CD4-positive, alpha-beta T cell (primary cell): ENCODE measurements at regions not wholly inside any gene's neighbourhood (a gene's known extent, or its start where the extent isn't known, plus 50 kb on each side); places are given as distances from the start of the nearest gene placed in this dataset.

Experiments
- ATAC-seq: fragments of 200-7000 bp; cut with Tn5 transposase; one replicate; pipeline ENCODE4 v1.10.0; 2022; ENCODE audit warnings: mild to moderate bottlenecking; ENCODE audit not compliant: poor library complexity
- CTCF ChIA-PET: fragments of 350-600 bp; sonication (Branson Sonifier 250); formaldehyde crosslinking; loops from one replicate; lab custom pipeline; 2021; ENCODE audit warnings: antibody characterized with exemption, inconsistent platforms; lab: Charles Lee
- POLR2A ChIA-PET: fragments of 350-600 bp; sonication (Branson Sonifier 250); formaldehyde crosslinking; loops from one replicate; lab custom pipeline; 2021; ENCODE audit warnings: antibody characterized with exemption, inconsistent platforms; lab: Charles Lee
- DNase-seq, 14 experiments: peaks; one replicate each; pipeline ENCODE4 v3.0.0-alpha.2; 2013 to 2020; ENCODE audit warnings: mixed read lengths in 2 of 14
- H3K27ac ChIP-seq, 2 donors: one replicate each; pipeline versions ENCODE4 v1.5.1 to v1.7.0; 2013; ENCODE audit warnings: low read length in 2 of 2, low read depth in 1 of 2, mild to moderate bottlenecking in 1 of 2
- H3K27me3 ChIP-seq, 2 experiments: 1 replicate in 1 of 2; 2 replicates in 1 of 2; pipeline versions ENCODE4 v1.6.1 to v1.7.0; 2013; ENCODE audit warnings: low read length in 2 of 2, control low read depth in 1 of 2, mild to moderate bottlenecking in 1 of 2, moderate library complexity in 1 of 2; ENCODE audit not compliant: insufficient read depth in 2 of 2, control insufficient read depth in 1 of 2
- H3K36me3 ChIP-seq: one replicate; pipeline ENCODE4 v1.6.1; 2013; ENCODE audit warnings: low read length, control low read depth; ENCODE audit not compliant: insufficient read depth
- H3K4me1 ChIP-seq: one replicate; pipeline ENCODE4 v1.6.1; 2013; ENCODE audit warnings: low read length, control low read depth; ENCODE audit not compliant: insufficient read depth
- H3K4me3 ChIP-seq: one replicate; pipeline ENCODE4 v1.5.1; 2013; ENCODE audit warnings: mild to moderate bottlenecking, low read length, moderate library complexity
- H3K9me3 ChIP-seq, 2 experiments: 1 replicate in 1 of 2; 2 replicates in 1 of 2; pipeline versions ENCODE4 v1.6.1 to v1.7.0; 2013; ENCODE audit warnings: low read length in 2 of 2, mild to moderate bottlenecking in 2 of 2, control low read depth in 1 of 2, moderate library complexity in 1 of 2; ENCODE audit not compliant: control insufficient read depth in 1 of 2, insufficient read depth in 1 of 2
- H3K27ac Mint-ChIP-seq: one replicate; pipeline ENCODE4 v1.8.0; 2020; ENCODE audit warnings: mixed read lengths
- H3K27me3 Mint-ChIP-seq: one replicate; pipeline ENCODE4 v1.8.0; 2021; ENCODE audit warnings: mixed read lengths
- H3K36me3 Mint-ChIP-seq: one replicate; pipeline ENCODE4 v1.8.0; 2021; ENCODE audit warnings: low read depth, mixed read lengths
- H3K4me1 Mint-ChIP-seq: one replicate; pipeline ENCODE4 v1.8.0; 2021; ENCODE audit warnings: low read depth, mixed read lengths
- H3K4me3 Mint-ChIP-seq: one replicate; pipeline ENCODE4 v1.8.0; 2020; ENCODE audit warnings: mild to moderate bottlenecking, mixed read lengths
- H3K9me3 Mint-ChIP-seq: one replicate; pipeline ENCODE4 v1.8.0; 2020; ENCODE audit warnings: mixed read lengths
- CTCF ChIP-seq: fragments of 200-600 bp; IDR thresholded peaks from one replicate; pipeline ENCODE4 v1.8.0; 2022; ENCODE audit warnings: antibody characterized with exemption, mild to moderate bottlenecking
- intact Hi-C, 2 experiments: fragments of 100-400 bp; cut with DNase I in 1 of 2; cut with micrococcal nuclease in 1 of 2; formaldehyde crosslinking; loops; one replicate each; pipeline versions ENCODE4 v1.15.1 to v1.9.0; 2023 to 2025; cut with DNase I, micrococcal nuclease

DNA sequence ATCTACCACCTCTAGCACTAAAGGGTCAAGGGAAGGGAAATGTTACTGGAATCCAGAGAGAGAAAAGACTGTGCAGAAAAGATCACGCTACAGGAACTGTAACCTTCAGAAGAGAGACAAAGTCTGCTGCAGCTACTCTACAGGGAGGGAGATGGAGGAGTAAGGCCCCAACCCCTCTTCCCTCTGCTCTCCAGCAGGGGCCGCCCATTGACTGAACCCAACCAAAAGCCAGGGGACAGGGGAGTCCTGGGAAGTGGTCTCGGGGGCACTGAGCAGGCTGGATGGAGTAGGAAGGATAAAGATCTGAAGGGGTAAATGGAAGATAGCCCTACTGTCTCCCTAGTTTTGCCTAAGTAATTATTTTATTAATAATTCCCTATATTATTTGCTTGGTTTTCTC, 72.8 kb upstream of the NR5A2 start:
- H3K9me3 Mint-ChIP-seq: no peaks in the 10 kb centered on the region
- no peak overlapping the region for H3K27ac Mint-ChIP-seq
- no peak for DNase-seq
- Histone ChIP-seq H3K4me1 (no peaks in the 10 kb centered on the region), H3K27me3 (no peaks in the 10 kb centered on the region), H3K36me3 (no peaks in the 10 kb centered on the region), H3K9me3 (peaks cover 0 to 5% of the 10 kb centered on the region in 2 experiments), H3K4me3 (no peak overlapping the region), H3K27ac (no peak overlapping the region)
- peaks cover 10% of the 10 kb centered on the region for H3K27me3 Mint-ChIP-seq
- ATAC-seq: no peak
- TF ChIP-seq CTCF: no peak
- no peaks in the 10 kb centered on the region for H3K4me1 Mint-ChIP-seq
- intact Hi-C loops: no loop called here
- no peak overlapping the region for H3K4me3 Mint-ChIP-seq
- ChIA-PET CTCF (no interaction called here), POLR2A (no interaction called here)
- no peaks in the 10 kb centered on the region for H3K36me3 Mint-ChIP-seq

- Mint-ChIP-seq H3K4me1 (no peaks in the 10 kb centered on the region), H3K9me3 (no peaks in the 10 kb centered on the region), H3K27ac (no peak overlapping the region), H3K36me3 (no peaks in the 10 kb centered on the region), H3K27me3 (peaks cover 10% of the 10 kb centered on the region), H3K4me3 (no peak overlapping the region)
- H3K27me3 ChIP-seq: no peaks in the 10 kb centered on the region
- ChIA-PET POLR2A (no interaction called here), CTCF (no interaction called here)
- peaks cover 0 to 8% of the 10 kb centered on the region in 2 experiments for H3K9me3 ChIP-seq
- no peak for TF ChIP-seq CTCF
- no peaks in the 10 kb centered on the region for H3K4me1 ChIP-seq
- no peak overlapping the region for H3K4me3 ChIP-seq
- H3K27ac ChIP-seq: no peak overlapping the region
- DNase-seq: no peak
- no peaks in the 10 kb centered on the region for H3K36me3 ChIP-seq
- no peak for ATAC-seq
- intact Hi-C loops: no loop called here
These were observed 72.3 kb upstream of the NR5A2 start for GRCh38 chr1:199955235-199955634.

DNA sequence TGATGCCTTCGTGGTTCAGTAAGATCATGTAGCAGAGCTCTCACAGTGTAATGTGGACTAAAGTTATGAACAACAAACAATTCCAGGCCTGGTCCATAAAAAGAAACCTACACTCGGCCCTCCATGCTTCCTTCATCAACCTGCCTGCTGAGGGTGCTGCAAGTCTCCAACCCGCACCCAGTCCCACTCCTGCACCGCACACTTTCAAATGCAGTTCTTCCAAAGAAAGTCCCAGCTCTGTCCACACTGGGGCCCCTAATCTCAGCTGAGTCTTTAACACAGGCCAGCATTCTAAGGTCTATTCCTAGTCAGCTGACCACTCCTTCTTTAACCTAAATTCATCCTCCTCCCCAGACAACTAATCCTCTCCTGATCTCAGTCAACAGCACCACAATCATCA, 71.5 kb upstream of the NR5A2 start:
- ChIA-PET CTCF (no interaction called here), POLR2A (no interaction called here)
- H3K9me3 Mint-ChIP-seq: no peaks in the 10 kb centered on the region
- no peak overlapping the region for H3K27ac ChIP-seq
- peaks cover 10% of the 10 kb centered on the region for H3K27me3 Mint-ChIP-seq
- no peak overlapping the region for H3K4me3 Mint-ChIP-seq
- peaks cover 0 to 8% of the 10 kb centered on the region in 2 experiments for H3K9me3 ChIP-seq
- no peak for TF ChIP-seq CTCF
- H3K27ac Mint-ChIP-seq: no peak overlapping the region
- H3K27me3 ChIP-seq: no peaks in the 10 kb centered on the region
- no peaks in the 10 kb centered on the region for H3K4me1 ChIP-seq
- H3K36me3 ChIP-seq: no peaks in the 10 kb centered on the region
- no peaks in the 10 kb centered on the region for H3K4me1 Mint-ChIP-seq
- ATAC-seq (no peak), DNase-seq (no peak)
- intact Hi-C loops: no loop called here
- no peak overlapping the region for H3K4me3 ChIP-seq
- no peaks in the 10 kb centered on the region for H3K36me3 Mint-ChIP-seq
